Activated naive CD4-positive, alpha-beta T cell treated with anti-CD3 and anti-CD28 coated beads, Interleukin-2, amount 50 U/mL, for 24 hours (primary cell): ENCODE measurements at regions not wholly inside any gene's neighbourhood (a gene's known extent, or its start where the extent isn't known, plus 50 kb on each side); places are given as distances from the start of the nearest gene placed in this dataset.
"Not testable (repeated sequence)": the region's sequence is repeated elsewhere in the genome, so short reads cannot be mapped to it uniquely, and the experiment has no call there.

Source experiments
- H3K27ac Mint-ChIP-seq: one replicate; pipeline ENCODE4 v1.8.0; 2021; ENCODE audit warnings: mild to moderate bottlenecking, mixed read lengths
- H3K27me3 Mint-ChIP-seq: one replicate; pipeline ENCODE4 v1.8.0; 2021; ENCODE audit warnings: mixed read lengths
- H3K36me3 Mint-ChIP-seq: one replicate; pipeline ENCODE4 v1.8.0; 2021; ENCODE audit warnings: mixed read lengths
- H3K4me1 Mint-ChIP-seq: one replicate; pipeline ENCODE4 v1.8.0; 2021; ENCODE audit warnings: mixed read lengths
- H3K4me3 Mint-ChIP-seq: one replicate; pipeline ENCODE4 v1.8.0; 2021; ENCODE audit warnings: mild to moderate bottlenecking, mixed read lengths
- H3K9me3 Mint-ChIP-seq: one replicate; pipeline ENCODE4 v1.8.0; 2021; ENCODE audit warnings: mixed read lengths

- H3K27me3 Mint-ChIP-seq = no peaks in the 10 kb centered on the region
- peaks cover 33% of the 10 kb centered on the region for H3K4me1 Mint-ChIP-seq
- no peaks in the 10 kb centered on the region for H3K9me3 Mint-ChIP-seq
- H3K4me3 Mint-ChIP-seq = no peak overlapping the region
- no peaks in the 10 kb centered on the region for H3K36me3 Mint-ChIP-seq
- H3K27ac Mint-ChIP-seq = no peak overlapping the region
These were observed 242.7 kb upstream of the IRF2BP2 start for GRCh38 chr1:234852659-234853058.

GRCh38 chr1:234851450-234852438 is 241.8 kb upstream of the IRF2BP2 start:
- no peaks in the 10 kb centered on the region for H3K36me3 Mint-ChIP-seq
- H3K9me3 Mint-ChIP-seq = no peaks in the 10 kb centered on the region
- H3K27ac Mint-ChIP-seq = no peak overlapping the region
- H3K27me3 Mint-ChIP-seq = no peaks in the 10 kb centered on the region
- no peak overlapping the region for H3K4me3 Mint-ChIP-seq
- H3K4me1 Mint-ChIP-seq = peaks cover 43% of the 10 kb centered on the region

- no peak overlapping the region for H3K4me3 Mint-ChIP-seq
- H3K9me3 Mint-ChIP-seq = no peaks in the 10 kb centered on the region
- H3K27ac Mint-ChIP-seq = no peak overlapping the region
- peaks cover 62% of the 10 kb centered on the region for H3K4me1 Mint-ChIP-seq
- no peaks in the 10 kb centered on the region for H3K36me3 Mint-ChIP-seq
- no peaks in the 10 kb centered on the region for H3K27me3 Mint-ChIP-seq
These were observed 239.9 kb upstream of the IRF2BP2 start for GRCh38 chr1:234849832-234850231.

- no peaks in the 10 kb centered on the region for H3K27me3 Mint-ChIP-seq
- H3K27ac Mint-ChIP-seq = no peak overlapping the region
- peaks cover 66% of the 10 kb centered on the region for H3K4me1 Mint-ChIP-seq
- H3K4me3 Mint-ChIP-seq = no peak overlapping the region
- no peaks in the 10 kb centered on the region for H3K9me3 Mint-ChIP-seq
- no peaks in the 10 kb centered on the region for H3K36me3 Mint-ChIP-seq
These were observed 239.1 kb upstream of the IRF2BP2 start for GRCh38 chr1:234848972-234849649.

GRCh38 chr1:234846813-234847212 is 236.8 kb upstream of the IRF2BP2 start:
- H3K27me3 Mint-ChIP-seq, H3K36me3 Mint-ChIP-seq, H3K9me3 Mint-ChIP-seq, H3K4me3 Mint-ChIP-seq: not testable (repeated sequence)
- Mint-ChIP-seq H3K27ac (peak overlapping the region; percentile 66), H3K4me1 (peaks cover 79% of the 10 kb centered on the region)

- H3K4me3 Mint-ChIP-seq = peak overlapping the region; percentile 34
- H3K27ac Mint-ChIP-seq = peak overlapping the region; percentile 48
- no peaks in the 10 kb centered on the region for H3K9me3 Mint-ChIP-seq
- peaks cover 83% of the 10 kb centered on the region for H3K4me1 Mint-ChIP-seq
- no peaks in the 10 kb centered on the region for H3K36me3 Mint-ChIP-seq
- no peaks in the 10 kb centered on the region for H3K27me3 Mint-ChIP-seq
These were observed 235.9 kb upstream of the IRF2BP2 start for GRCh38 chr1:234845836-234846235.

GRCh38 chr1:234845097-234845660 is 235.2 kb upstream of the IRF2BP2 start:
- H3K36me3 Mint-ChIP-seq = no peaks in the 10 kb centered on the region
- H3K27me3 Mint-ChIP-seq = no peaks in the 10 kb centered on the region
- peaks cover 87% of the 10 kb centered on the region for H3K4me1 Mint-ChIP-seq
- H3K4me3 Mint-ChIP-seq = peak overlapping the region; percentile 34
- peak overlapping the region; percentile 48 for H3K27ac Mint-ChIP-seq
- no peaks in the 10 kb centered on the region for H3K9me3 Mint-ChIP-seq

- Mint-ChIP-seq H3K27me3 (no peaks in the 10 kb centered on the region), H3K27ac (peak overlapping the region; percentile 48), H3K36me3 (no peaks in the 10 kb centered on the region), H3K4me1 (peaks cover 85% of the 10 kb centered on the region), H3K4me3 (peak overlapping the region; percentile 34), H3K9me3 (no peaks in the 10 kb centered on the region)
These were observed 234.6 kb upstream of the IRF2BP2 start for GRCh38 chr1:234844479-234845031.

- Mint-ChIP-seq H3K36me3 (no peaks in the 10 kb centered on the region), H3K27me3 (no peaks in the 10 kb centered on the region), H3K9me3 (no peaks in the 10 kb centered on the region), H3K4me1 (peaks cover 80% of the 10 kb centered on the region), H3K4me3 (peak overlapping the region; percentile 34), H3K27ac (peak overlapping the region; percentile 48)
These were observed 234.0 kb upstream of the IRF2BP2 start for GRCh38 chr1:234843946-234844345.

- Mint-ChIP-seq H3K36me3 (no peaks in the 10 kb centered on the region), H3K4me3 (peak overlapping the region; percentile 70), H3K9me3 (no peaks in the 10 kb centered on the region), H3K4me1 (peaks cover 81% of the 10 kb centered on the region), H3K27ac (peak overlapping the region; percentile 48), H3K27me3 (no peaks in the 10 kb centered on the region)
These were observed 233.0 kb upstream of the IRF2BP2 start for GRCh38 chr1:234842726-234843641.

GRCh38 chr1:234841710-234842231 is 231.8 kb upstream of the IRF2BP2 start:
- Mint-ChIP-seq H3K4me1 (peaks cover 78% of the 10 kb centered on the region), H3K27ac (peak overlapping the region; percentile 59), H3K36me3 (no peaks in the 10 kb centered on the region), H3K9me3 (no peaks in the 10 kb centered on the region), H3K4me3 (peak overlapping the region; percentile 33), H3K27me3 (no peaks in the 10 kb centered on the region)

GRCh38 chr1:234841281-234841680 is 231.3 kb upstream of the IRF2BP2 start:
- H3K4me3 Mint-ChIP-seq = peak overlapping the region; percentile 33

GRCh38 chr1:234840843-234841242 is 230.9 kb upstream of the IRF2BP2 start:
- H3K36me3 Mint-ChIP-seq = no peaks in the 10 kb centered on the region
- H3K9me3 Mint-ChIP-seq = no peaks in the 10 kb centered on the region
- H3K4me3 Mint-ChIP-seq = no peak overlapping the region
- no peak overlapping the region for H3K27ac Mint-ChIP-seq
- H3K4me1 Mint-ChIP-seq = peaks cover 69% of the 10 kb centered on the region
- H3K27me3 Mint-ChIP-seq = no peaks in the 10 kb centered on the region

More at GRCh38 chr1:234841281-234841680, 231.3 kb upstream of the IRF2BP2 start:
- Mint-ChIP-seq H3K36me3 (no peaks in the 10 kb centered on the region), H3K4me1 (peaks cover 73% of the 10 kb centered on the region), H3K27ac (peak overlapping the region; percentile 59), H3K9me3 (no peaks in the 10 kb centered on the region), H3K27me3 (no peaks in the 10 kb centered on the region)

- no peak overlapping the region for H3K4me3 Mint-ChIP-seq
- H3K27ac Mint-ChIP-seq = no peak overlapping the region
- H3K9me3 Mint-ChIP-seq = no peaks in the 10 kb centered on the region
- no peaks in the 10 kb centered on the region for H3K27me3 Mint-ChIP-seq
- H3K4me1 Mint-ChIP-seq = peaks cover 63% of the 10 kb centered on the region
- no peaks in the 10 kb centered on the region for H3K36me3 Mint-ChIP-seq
These were observed 230.3 kb upstream of the IRF2BP2 start for GRCh38 chr1:234840253-234840652.
